H1 (cell line): ENCODE measurements at regions not wholly inside any gene's neighbourhood (a gene's known extent, or its start where the extent isn't known, plus 50 kb on each side); places are given as distances from the start of the nearest gene placed in this dataset.
A peak's percentile ranks its signal among the peaks of the same experiment; 100 is the strongest.

Source experiments
- CTCF ChIA-PET: fragments of 300-600 bp; sonication (Branson Sonifier 250); formaldehyde crosslinking; loops from one replicate; lab custom pipeline; 2021; ENCODE audit not compliant: partially characterized antibody; lab: Charles Lee
- POLR2A ChIA-PET: fragments of 300-600 bp; sonication (Branson Sonifier 250); formaldehyde crosslinking; loops from one replicate; lab custom pipeline; 2021; ENCODE audit warnings: inconsistent platforms; ENCODE audit not compliant: partially characterized antibody; lab: Charles Lee
- DNase-seq, 2 experiments: peaks; one replicate each; pipeline versions ENCODE4 v3.0.0 to v3.0.0-alpha.2; 2010 to 2022; ENCODE audit warnings: low spot score in 2 of 2, low read depth in 1 of 2, mixed read lengths in 1 of 2
- FAIRE-seq: peaks from 2 replicates; lab custom pipeline; 2011; peaks lifted over from hg19 to GRCh38; lab: Jason Lieb, UNC
- H2AFZ ChIP-seq: 2 replicates; pipeline ENCODE4 v1.8.1; 2012; ENCODE audit warnings: low read length, inconsistent platforms
- H2AK5ac ChIP-seq: 2 replicates; pipeline ENCODE4 v1.6.1; 2013; ENCODE audit warnings: low read depth, low read length
- H2BK120ac ChIP-seq: replicated peaks from 2 replicates; pipeline ENCODE3; 2013; ENCODE audit warnings: low read depth, low read length, inconsistent platforms
- H2BK12ac ChIP-seq: 2 replicates; pipeline ENCODE4 v1.6.1; 2013; ENCODE audit warnings: low read depth, low read length
- H2BK15ac ChIP-seq: 2 replicates; pipeline ENCODE4 v1.6.1; 2013; ENCODE audit warnings: low read length
- H2BK20ac ChIP-seq: 2 replicates; pipeline ENCODE4 v1.6.1; 2013; ENCODE audit warnings: low read length
- H2BK5ac ChIP-seq: 2 replicates; pipeline ENCODE4 v1.6.1; 2013; ENCODE audit warnings: low read depth, low read length
- H3K14ac ChIP-seq: 2 replicates; pipeline ENCODE4 v1.6.1; 2013; ENCODE audit warnings: inconsistent platforms; ENCODE audit not compliant: insufficient read length
- H3K18ac ChIP-seq: 2 replicates; pipeline ENCODE4 v1.6.1; 2013; ENCODE audit warnings: low read length; ENCODE audit errors: extremely low read depth
- H3K23ac ChIP-seq: 2 replicates; pipeline ENCODE4 v1.6.1; 2013; ENCODE audit warnings: inconsistent platforms; ENCODE audit not compliant: insufficient read length
- H3K23me2 ChIP-seq: 2 replicates; pipeline ENCODE4 v1.6.1; 2013; ENCODE audit warnings: low read depth, low read length
- H3K27ac ChIP-seq: 2 replicates; pipeline ENCODE4 v1.6.1; 2011; ENCODE audit warnings: low read depth, low read length, inconsistent platforms
- H3K27me3 ChIP-seq, 4 experiments: replicated peaks in 1 of 4; 1 replicate in 1 of 4; 2 replicates in 3 of 4; pipeline versions ENCODE4 v1.6.1 to v1.8.1; 2011 to 2013; ENCODE audit warnings: low read length in 3 of 4, mild to moderate bottlenecking in 3 of 4, inconsistent platforms in 2 of 4, mixed read lengths in 2 of 4, moderate library complexity in 1 of 4; ENCODE audit not compliant: control insufficient read depth in 3 of 4, insufficient read depth in 3 of 4; ENCODE audit errors: extremely low read depth in 1 of 4
- H3K36me3 ChIP-seq, 4 experiments: 2 replicates each; pipeline versions ENCODE4 v1.6.1 to v1.8.1; 2011 to 2013; ENCODE audit warnings: mild to moderate bottlenecking in 4 of 4, low read length in 3 of 4, moderate library complexity in 2 of 4, control low read depth in 1 of 4, inconsistent platforms in 1 of 4; ENCODE audit not compliant: insufficient read depth in 4 of 4, control insufficient read depth in 2 of 4
- H3K4ac ChIP-seq: replicated peaks from 2 replicates; pipeline ENCODE3; 2013; ENCODE audit warnings: low read length, low read depth, mixed read lengths, inconsistent platforms; ENCODE audit not compliant: insufficient read length
- H3K4me1 ChIP-seq, 4 experiments: replicated peaks in 1 of 4; 1 replicate in 1 of 4; 2 replicates in 3 of 4; pipeline versions ENCODE4 v1.6.1 to v1.8.1; 2011 to 2013; ENCODE audit warnings: low read length in 3 of 4, inconsistent platforms in 2 of 4, mixed read lengths in 1 of 4; ENCODE audit not compliant: insufficient read depth in 4 of 4, control insufficient read depth in 3 of 4
- H3K4me2 ChIP-seq, 2 experiments: 2 replicates each; pipeline versions ENCODE4 v1.6.1 to v1.8.1; 2011 to 2013; ENCODE audit warnings: low read depth in 2 of 2, low read length in 2 of 2, control low read depth in 1 of 2, inconsistent platforms in 1 of 2, mild to moderate bottlenecking in 1 of 2; ENCODE audit not compliant: insufficient read depth in 1 of 2
- H3K4me3 ChIP-seq, 4 experiments: fragments of 200-600, 300-600 bp in 1 of 4; sonication (generic), shearing (Covaris generic), sonication (Bioruptor Twin) in 1 of 4; 2 replicates each; pipeline versions ENCODE4 v1.5.1 to v1.8.1; 2011 to 2016; ENCODE audit warnings: low read length in 4 of 4, low read depth in 3 of 4, control low read depth in 2 of 4, inconsistent platforms in 2 of 4, mild to moderate bottlenecking in 2 of 4, mixed read lengths in 1 of 4, moderate library complexity in 1 of 4; ENCODE audit not compliant: insufficient read depth in 2 of 4; ENCODE audit errors: extremely low read depth in 1 of 4
- H3K56ac ChIP-seq: replicated peaks from 2 replicates; pipeline ENCODE3; 2013; ENCODE audit warnings: low read depth, mild to moderate bottlenecking, mixed read lengths, low read length, inconsistent platforms; ENCODE audit not compliant: insufficient read length
- H3K79me1 ChIP-seq: 2 replicates; pipeline ENCODE4 v1.6.1; 2013; ENCODE audit warnings: low read depth, low read length, control low read depth
- H3K79me2 ChIP-seq, 2 experiments: 2 replicates each; pipeline versions ENCODE4 v1.6.1 to v1.8.1; 2012 to 2013; ENCODE audit warnings: low read length in 2 of 2, mild to moderate bottlenecking in 2 of 2, inconsistent platforms in 1 of 2; ENCODE audit not compliant: insufficient read depth in 2 of 2, control insufficient read depth in 1 of 2
- H3K9ac ChIP-seq, 4 experiments: replicated peaks in 1 of 4; 1 replicate in 1 of 4; 2 replicates in 3 of 4; pipeline versions ENCODE4 v1.6.1 to v1.8.1; 2011 to 2013; ENCODE audit warnings: low read depth in 3 of 4, low read length in 3 of 4, control low read depth in 2 of 4, mild to moderate bottlenecking in 2 of 4, moderate library complexity in 2 of 4, inconsistent platforms in 1 of 4; ENCODE audit errors: extremely low read depth in 1 of 4
- H3K9me3 ChIP-seq, 2 experiments: 2 replicates each; pipeline versions ENCODE4 v1.6.1 to v1.8.1; 2012 to 2013; ENCODE audit warnings: mild to moderate bottlenecking in 2 of 2, moderate library complexity in 2 of 2, control low read depth in 1 of 2, inconsistent platforms in 1 of 2, low read depth in 1 of 2, low read length in 1 of 2, mixed read lengths in 1 of 2; ENCODE audit not compliant: insufficient read depth in 2 of 2
- H4K20me1 ChIP-seq, 2 experiments: replicated peaks in 1 of 2; 2 replicates each; pipeline versions ENCODE3 to v1.8.1; 2011 to 2013; ENCODE audit warnings: inconsistent platforms in 2 of 2, low read length in 2 of 2, mild to moderate bottlenecking in 1 of 2; ENCODE audit not compliant: insufficient read depth in 2 of 2, control insufficient read depth in 1 of 2
- H4K5ac ChIP-seq: 2 replicates; pipeline ENCODE4 v1.6.1; 2013; ENCODE audit warnings: low read length, low read depth, mixed read lengths, inconsistent platforms; ENCODE audit not compliant: insufficient read length
- H4K8ac ChIP-seq: 2 replicates; pipeline ENCODE4 v1.8.0; 2013; ENCODE audit warnings: mild to moderate bottlenecking, moderate library complexity, low read length, inconsistent platforms; ENCODE audit not compliant: insufficient read depth; ENCODE audit errors: extremely low read depth
- H4K91ac ChIP-seq: replicated peaks from 2 replicates; pipeline ENCODE3; 2013; ENCODE audit warnings: low read length, mixed read lengths, inconsistent platforms; ENCODE audit not compliant: insufficient read length
- BCL11A ChIP-seq, 2 experiments: IDR thresholded peaks; one replicate each; pipeline ENCODE4 v1.6.1; 2011; ENCODE audit warnings: low read depth in 2 of 2, low read length in 2 of 2, mild to moderate bottlenecking in 2 of 2
- CTCF ChIP-seq, 3 experiments: IDR thresholded peaks; 1 replicate in 2 of 3; 2 replicates in 1 of 3; pipeline versions ENCODE4 v1.5.1 to v1.6.1; 2011; ENCODE audit warnings: low read length in 3 of 3, mild to moderate bottlenecking in 3 of 3, inconsistent platforms in 2 of 3, low read depth in 1 of 3, moderate library complexity in 1 of 3; ENCODE audit not compliant: insufficient read depth in 1 of 3; ENCODE audit errors: control extremely low read depth in 1 of 3
- EZH2 ChIP-seq: fragments of 200-600 bp; sonication (generic); IDR thresholded peaks from 2 replicates; pipeline ENCODE4 v1.7.1; 2012; ENCODE audit warnings: low read depth, mild to moderate bottlenecking, moderate library complexity, low read length, inconsistent platforms; ENCODE audit not compliant: severe bottlenecking
- KDM1A ChIP-seq: fragments of 200-600, 300-600 bp; sonication (generic); IDR thresholded peaks from 2 replicates; pipeline ENCODE4 v1.7.1; 2016; ENCODE audit warnings: mild to moderate bottlenecking, low read length, borderline replicate concordance
- KDM4A ChIP-seq: IDR thresholded peaks from one replicate; pipeline ENCODE4 v1.7.1; 2012; ENCODE audit warnings: low read depth, mild to moderate bottlenecking, moderate library complexity, low read length, inconsistent platforms; ENCODE audit not compliant: severe bottlenecking
- KDM5A ChIP-seq: fragments of 200-600 bp; IDR thresholded peaks from 2 replicates; pipeline ENCODE4 v1.7.1; 2012; ENCODE audit warnings: mild to moderate bottlenecking, low read length, inconsistent platforms, mixed read lengths
- POLR2AphosphoS5 ChIP-seq: IDR thresholded peaks from 2 replicates; pipeline ENCODE4 v1.6.1; 2011; ENCODE audit warnings: low read depth, low read length
- RNF2 ChIP-seq: fragments of 200-900, 300-1000 bp; sonication (generic); IDR thresholded peaks from 2 replicates; pipeline ENCODE4 v1.7.1; 2016; ENCODE audit warnings: borderline replicate concordance, low read depth, mild to moderate bottlenecking, antibody characterized with exemption, low read length; ENCODE audit not compliant: poor library complexity, severe bottlenecking; ENCODE audit errors: missing control alignments
- RXRA ChIP-seq: IDR thresholded peaks from 2 replicates; pipeline ENCODE4 v1.6.1; 2011; ENCODE audit warnings: low read depth, mild to moderate bottlenecking, low read length, moderate library complexity; ENCODE audit not compliant: insufficient read depth
- TCF12 ChIP-seq: IDR thresholded peaks from 2 replicates; pipeline ENCODE4 v1.6.1; 2011; ENCODE audit warnings: low read depth, mild to moderate bottlenecking, low read length
- WGBS, 2 experiments: shearing (Covaris generic) in 1 of 2; methylation state at CpG; one replicate each; pipeline versions ENCODE4 v1.1.6 to v1.1.7; 2013 to 2015; ENCODE audit warnings: low lambda C conversion rate in 2 of 2, mixed read lengths in 2 of 2, inconsistent platforms in 1 of 2, low coverage in 1 of 2, missing lambda C conversion rate in 1 of 2; ENCODE audit not compliant: insufficient replicate concordance in 2 of 2, insufficient coverage in 1 of 2, insufficient read length in 1 of 2; ENCODE audit errors: extremely low coverage in 1 of 2, missing lambda C conversion rate in 1 of 2; 5-methylcytosine and 5-hydroxymethylcytosine counted together

- Histone ChIP-seq H3K56ac (no peak overlapping the region), H3K14ac (no peak overlapping the region), H2BK5ac (no peak overlapping the region), H3K79me1 (no peaks in the 10 kb centered on the region), H3K9me3 (no peaks in the 10 kb centered on the region), H3K4me2 (no peak overlapping the region), H2AK5ac (no peak overlapping the region), H4K8ac (no peak overlapping the region), H3K9ac (no peak overlapping the region), H4K5ac (no peak overlapping the region), H3K18ac (no peak overlapping the region), H2BK120ac (no peak overlapping the region), H2BK20ac (no peak overlapping the region), H4K91ac (no peak overlapping the region), H4K20me1 (no peaks in the 10 kb centered on the region), H3K4me3 (no peak overlapping the region), H3K4me1 (no peaks in the 10 kb centered on the region), H3K79me2 (no peaks in the 10 kb centered on the region), H3K36me3 (no peaks in the 10 kb centered on the region), H2BK15ac (no peak overlapping the region), H2BK12ac (no peak overlapping the region), H3K23ac (no peak overlapping the region), H3K27me3 (no peaks in the 10 kb centered on the region), H3K27ac (no peak overlapping the region), H2AFZ (no peak overlapping the region), H3K4ac (no peak overlapping the region), H3K23me2 (no peaks in the 10 kb centered on the region)
- ChIA-PET POLR2A (no interaction called here), CTCF (interaction anchor here (0.6 to 1.2 kb wide), 2 partner anchors 29 to 48 kb away, joined by 3 read pairs; no protein-coding TSS in a partner anchor)
- DNase-seq = peak in 1 of 2 experiments; percentile 11
- 89% methylated on average over 1 of the region's 1 CpG; no CpG with 5 or more reads in 1 of the 2 experiments for WGBS, 2 experiments
- no peak for TF ChIP-seq BCL11A (IDR thresholded peaks at IDR 0.05; ENCODE audit: low read depth in 2 of 2, low read length in 2 of 2)
- no peak for TF ChIP-seq EZH2
- TF ChIP-seq CTCF (IDR thresholded peaks at IDR 0.05; ENCODE audit: control extremely low read depth in 1 of 3, insufficient read depth in 1 of 3, low read depth in 1 of 3, low read length in 3 of 3) = no peak
- TF ChIP-seq RNF2 = no peak
- TF ChIP-seq TCF12 = no peak
- TF ChIP-seq KDM1A = no peak
- TF ChIP-seq RXRA = no peak
- no peak for TF ChIP-seq KDM4A
- no peak for TF ChIP-seq POLR2AphosphoS5
- no peak for TF ChIP-seq KDM5A
- no peak for FAIRE-seq
Observed at GRCh38 chr6:3545156-3545555, 88.3 kb upstream of the SLC22A23 start.
